ENCODE measurements at regions not wholly inside any gene's neighbourhood (a gene's known extent, or its start where the extent isn't known, plus 50 kb on each side); places are given as distances from the start of the nearest gene placed in this dataset.

GRCh38 chr20:48100483-48100882, 315.2 kb upstream of the SULF2 start:
- TF ChIP-seq, protein P1, sequence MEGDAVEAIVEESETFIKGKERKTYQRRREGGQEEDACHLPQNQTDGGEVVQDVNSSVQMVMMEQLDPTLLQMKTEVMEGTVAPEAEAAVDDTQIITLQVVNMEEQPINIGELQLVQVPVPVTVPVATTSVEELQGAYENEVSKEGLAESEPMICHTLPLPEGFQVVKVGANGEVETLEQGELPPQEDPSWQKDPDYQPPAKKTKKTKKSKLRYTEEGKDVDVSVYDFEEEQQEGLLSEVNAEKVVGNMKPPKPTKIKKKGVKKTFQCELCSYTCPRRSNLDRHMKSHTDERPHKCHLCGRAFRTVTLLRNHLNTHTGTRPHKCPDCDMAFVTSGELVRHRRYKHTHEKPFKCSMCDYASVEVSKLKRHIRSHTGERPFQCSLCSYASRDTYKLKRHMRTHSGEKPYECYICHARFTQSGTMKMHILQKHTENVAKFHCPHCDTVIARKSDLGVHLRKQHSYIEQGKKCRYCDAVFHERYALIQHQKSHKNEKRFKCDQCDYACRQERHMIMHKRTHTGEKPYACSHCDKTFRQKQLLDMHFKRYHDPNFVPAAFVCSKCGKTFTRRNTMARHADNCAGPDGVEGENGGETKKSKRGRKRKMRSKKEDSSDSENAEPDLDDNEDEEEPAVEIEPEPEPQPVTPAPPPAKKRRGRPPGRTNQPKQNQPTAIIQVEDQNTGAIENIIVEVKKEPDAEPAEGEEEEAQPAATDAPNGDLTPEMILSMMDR (IDR thresholded peaks at IDR 0.05; ENCODE audit: low read depth, low read length): no peak
- no peak for TF ChIP-seq POLR2A (IDR thresholded peaks at IDR 0.05; ENCODE audit: extremely low read depth, insufficient read length)
- TF ChIP-seq, protein P2, sequence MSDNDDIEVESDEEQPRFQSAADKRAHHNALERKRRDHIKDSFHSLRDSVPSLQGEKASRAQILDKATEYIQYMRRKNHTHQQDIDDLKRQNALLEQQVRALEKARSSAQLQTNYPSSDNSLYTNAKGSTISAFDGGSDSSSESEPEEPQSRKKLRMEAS (IDR thresholded peaks at IDR 0.05; ENCODE audit: low read depth, low read length): no peak
